ENCODE measurements at regions not wholly inside any gene's neighbourhood (a gene's known extent, or its start where the extent isn't known, plus 50 kb on each side); places are given as distances from the start of the nearest gene placed in this dataset.
A peak's percentile ranks its signal among the peaks of the same experiment; 100 is the strongest.

DNA sequence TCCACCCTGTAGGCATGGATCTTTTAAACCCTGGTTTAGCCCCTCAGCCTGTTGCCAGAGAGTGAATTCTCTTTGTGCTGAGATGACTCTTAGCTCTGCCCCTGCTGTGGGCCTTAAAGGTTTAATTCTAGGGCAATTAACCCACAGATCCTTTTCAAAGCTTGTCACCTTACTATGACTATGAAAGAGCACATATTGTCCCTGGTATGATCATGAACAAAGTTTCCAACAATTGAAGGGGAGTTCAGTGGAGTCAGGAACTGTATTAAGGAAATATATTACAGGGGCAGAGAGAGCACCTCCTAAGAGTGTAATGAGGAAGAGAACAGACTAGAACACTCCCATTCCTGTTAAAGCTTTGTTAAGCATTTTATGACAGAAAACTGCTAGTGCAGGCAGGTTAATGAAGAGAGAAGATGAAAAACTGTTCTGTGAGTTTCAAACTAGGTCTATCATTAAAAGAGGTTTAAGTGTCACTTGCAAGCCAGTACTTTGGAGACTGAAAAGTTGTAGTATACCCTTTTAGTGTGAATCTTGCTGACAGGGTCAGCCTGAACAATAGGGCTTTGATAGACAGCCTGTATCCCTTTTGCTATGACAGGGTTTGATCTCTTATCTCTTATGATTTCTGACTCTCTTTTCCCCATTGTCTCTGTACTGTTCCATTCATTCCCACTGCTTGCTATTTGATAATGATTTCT lies 104.2 kb upstream of the ELL2 start:
- Histone ChIP-seq H3K4me3 (replicated peaks in 1 of 3; ENCODE audit: insufficient read depth in 1 of 3, low read depth in 1 of 3, low read length in 3 of 3) (no peak overlapping the region), H3K9me1 (replicated peaks; ENCODE audit: control insufficient read depth, extremely low read depth, insufficient read depth, low read length) (no peaks in the 10 kb centered on the region), H3K4me1 (ENCODE audit: control insufficient read depth, extremely low read depth, insufficient read depth, low read length) (peaks cover 38% of the 10 kb centered on the region), H3K4me2 (ENCODE audit: insufficient read depth, low read length) (no peak overlapping the region), H3K9me3 (replicated peaks; ENCODE audit: control insufficient read depth, insufficient read depth, low read length) (no peaks in the 10 kb centered on the region), H4K20me1 (replicated peaks; ENCODE audit: control insufficient read depth, extremely low read depth, insufficient read depth, low read length) (no peaks in the 10 kb centered on the region), H3K36me3 (ENCODE audit: control insufficient read depth in 2 of 2, extremely low read depth in 1 of 2, insufficient read depth in 2 of 2, low read length in 2 of 2) (no peaks in the 10 kb centered on the region), H2AFZ (ENCODE audit: low read depth, low read length) (peak overlapping the region; percentile 78), H3K9ac (replicated peaks; ENCODE audit: extremely low read depth, insufficient read depth, low read length) (peak overlapping the region; percentile 17), H3K27ac (ENCODE audit: insufficient read depth, low read depth, low read length) (peak overlapping the region; percentile 26), H3K79me2 (ENCODE audit: control insufficient read depth, insufficient read depth, low read length) (no peaks in the 10 kb centered on the region), H3K27me3 (ENCODE audit: control insufficient read depth in 2 of 2, insufficient read depth in 2 of 2, low read length in 2 of 2) (no peaks in the 10 kb centered on the region)
- no TSS peak for BruUV-seq (replicated peaks)
- intact Hi-C loops (cut with micrococcal nuclease) (loop anchor here (2.0 to 5.0 kb wide), 2 partner anchors 105 to 271 kb away; partner anchors contain the start of gene ELL2), dilution Hi-C loops (cut with MboI; ENCODE audit: extremely low pct_ligation_motif_present, low sequenced_read_pairs) (no loop called here)
- POLR2A ChIA-PET: no interaction called here
- DNase-seq (ENCODE audit: low read depth, low spot score): peak; percentile 36
- CTCF ChIA-PET: interaction anchor here (0.8 to 2.8 kb wide), 9 partner anchors 10 to 173 kb away, joined by 3 to 14 read pairs (median 4); partner anchors contain the start of gene ELL2
- TF ChIP-seq GATA2 (IDR thresholded peaks at IDR 0.05; ENCODE audit: insufficient read depth, insufficient read length, low read depth, low read length) (peak; percentile 39), MYC (IDR thresholded peaks at IDR 0.05; ENCODE audit: low read depth, low read length) (no peak)
- FAIRE-seq: peak; percentile 42

- Histone ChIP-seq H3K36me3 (ENCODE audit: control insufficient read depth in 2 of 2, extremely low read depth in 1 of 2, insufficient read depth in 2 of 2, low read length in 2 of 2) (no peaks in the 10 kb centered on the region), H3K27ac (ENCODE audit: insufficient read depth, low read depth, low read length) (no peak overlapping the region), H3K4me1 (ENCODE audit: control insufficient read depth, extremely low read depth, insufficient read depth, low read length) (peaks cover 38% of the 10 kb centered on the region), H3K9me3 (replicated peaks; ENCODE audit: control insufficient read depth, insufficient read depth, low read length) (no peaks in the 10 kb centered on the region), H3K4me3 (replicated peaks in 1 of 3; ENCODE audit: insufficient read depth in 1 of 3, low read depth in 1 of 3, low read length in 3 of 3) (no peak overlapping the region), H4K20me1 (replicated peaks; ENCODE audit: control insufficient read depth, extremely low read depth, insufficient read depth, low read length) (no peaks in the 10 kb centered on the region), H2AFZ (ENCODE audit: low read depth, low read length) (peak overlapping the region; percentile 23), H3K4me2 (ENCODE audit: insufficient read depth, low read length) (no peak overlapping the region), H3K9me1 (replicated peaks; ENCODE audit: control insufficient read depth, extremely low read depth, insufficient read depth, low read length) (no peaks in the 10 kb centered on the region), H3K9ac (replicated peaks; ENCODE audit: extremely low read depth, insufficient read depth, low read length) (no peak overlapping the region), H3K79me2 (ENCODE audit: control insufficient read depth, insufficient read depth, low read length) (no peaks in the 10 kb centered on the region), H3K27me3 (ENCODE audit: control insufficient read depth in 2 of 2, insufficient read depth in 2 of 2, low read length in 2 of 2) (no peaks in the 10 kb centered on the region)
- POLR2A ChIA-PET: no interaction called here
- DNase-seq (ENCODE audit: low read depth, low spot score) (peak; percentile 26), FAIRE-seq (peak; percentile 49)
- CTCF ChIA-PET: interaction anchor here (0.5 to 2.8 kb wide), 8 partner anchors 10 to 172 kb away, joined by 3 to 14 read pairs (median 4); partner anchors contain the start of gene ELL2
- TF ChIP-seq CTCF (IDR thresholded peaks at IDR 0.05; ENCODE audit: extremely low read depth in 1 of 2, insufficient read depth in 1 of 2, low read depth in 1 of 2, low read length in 2 of 2): no peak
- no peak for TF ChIP-seq GATA2 (IDR thresholded peaks at IDR 0.05; ENCODE audit: insufficient read depth, insufficient read length, low read depth, low read length)
- no peak for TF ChIP-seq EZH2 (IDR thresholded peaks at IDR 0.05; ENCODE audit: borderline replicate concordance, low read depth, low read length, severe bottlenecking)
- no peak for TF ChIP-seq MYC (IDR thresholded peaks at IDR 0.05; ENCODE audit: low read depth, low read length)
- TF ChIP-seq MAX (IDR thresholded peaks at IDR 0.05; ENCODE audit: insufficient read depth, insufficient read length): no peak
- no peak for TF ChIP-seq POLR2A (IDR thresholded peaks at IDR 0.05; ENCODE audit: low read depth, low read length)
- TF ChIP-seq FOS (IDR thresholded peaks at IDR 0.05; ENCODE audit: borderline replicate concordance, insufficient read depth, low read length): no peak
- no peak for TF ChIP-seq POLR2AphosphoS5 (IDR thresholded peaks at IDR 0.05; ENCODE audit: insufficient read depth, low read depth, low read length)
- no peak for TF ChIP-seq JUN (IDR thresholded peaks at IDR 0.05; ENCODE audit: borderline replicate concordance, insufficient read depth, insufficient read length, low read depth)
- dilution Hi-C loops (cut with MboI; ENCODE audit: extremely low pct_ligation_motif_present, low sequenced_read_pairs): no loop called here
- intact Hi-C loops (cut with micrococcal nuclease): loop anchor here (5.0 kb wide), 1 partner anchor 272 kb away; no protein-coding TSS in a partner anchor
- no TSS peak for BruUV-seq (replicated peaks)
Observed at GRCh38 chr5:96064877-96065276, 103.2 kb upstream of the ELL2 start.
